HepG2 (cell line): ENCODE measurements at regions not wholly inside any gene's neighbourhood (a gene's known extent, or its start where the extent isn't known, plus 50 kb on each side); places are given as distances from the start of the nearest gene placed in this dataset.
A peak's percentile ranks its signal among the peaks of the same experiment; 100 is the strongest.

Source experiments
- FOXA1 ChIP-seq, 2 experiments: fragments of 450-650 bp in 1 of 2; sonication (generic) in 1 of 2; formaldehyde crosslinking in 1 of 2; IDR thresholded peaks; 2 replicates each; pipeline versions ENCODE4 v1.4.0 to v1.6.1; 2016 to 2020; ENCODE audit warnings: missing genetic modification reagents in 1 of 2
- GABPA ChIP-seq, 2 experiments: IDR thresholded peaks; 2 replicates each; pipeline ENCODE4 v1.6.1; 2011 to 2016; ENCODE audit warnings: low read depth in 2 of 2, low read length in 1 of 2, missing biosample characterization in 1 of 2, missing genetic modification characterization in 1 of 2
- HDAC6 ChIP-seq: fragments of 200-600 bp; sonication (generic); IDR thresholded peaks from 2 replicates; pipeline ENCODE4 v1.7.0; 2017; ENCODE audit warnings: mild to moderate bottlenecking, antibody characterized with exemption, low read length, low read depth
- MATR3 ChIP-seq: sonication (generic); formaldehyde crosslinking; IDR thresholded peaks from 2 replicates; pipeline ENCODE4 v1.4.0; 2020; ENCODE audit warnings: missing genetic modification reagents
- NPAS2 ChIP-seq: sonication (generic); formaldehyde crosslinking; IDR thresholded peaks from 2 replicates; pipeline ENCODE4 v1.8.0; 2022; ENCODE audit warnings: mild to moderate bottlenecking, missing genetic modification reagents, borderline replicate concordance
- PAF1 ChIP-seq: IDR thresholded peaks from 2 replicates; pipeline ENCODE4 v1.6.1; 2016; ENCODE audit warnings: missing genetic modification reagents, missing compliant biosample characterization
- SMAD1 ChIP-seq: sonication (generic); formaldehyde crosslinking; IDR thresholded peaks from 2 replicates; pipeline ENCODE4 v1.4.0; 2020; ENCODE audit warnings: missing genetic modification reagents, low read depth, mild to moderate bottlenecking, borderline replicate concordance
- SMAD3 ChIP-seq: sonication (generic); formaldehyde crosslinking; IDR thresholded peaks from 2 replicates; pipeline ENCODE4 v1.4.0; 2020; ENCODE audit warnings: missing genetic modification reagents
- SP140L ChIP-seq: sonication (generic); formaldehyde crosslinking; IDR thresholded peaks from 2 replicates; pipeline ENCODE4 v1.4.0; 2020; ENCODE audit warnings: missing genetic modification reagents, borderline replicate concordance
- TBP ChIP-seq: sonication (generic); formaldehyde crosslinking; IDR thresholded peaks from 2 replicates; pipeline ENCODE4 v1.5.0; 2020; ENCODE audit warnings: missing genetic modification reagents
- WIZ ChIP-seq: sonication (generic); formaldehyde crosslinking; IDR thresholded peaks from 2 replicates; pipeline ENCODE4 v1.5.1; 2020; ENCODE audit warnings: mild to moderate bottlenecking, missing genetic modification reagents
- ZBTB38 ChIP-seq: sonication (generic); formaldehyde crosslinking; IDR thresholded peaks from 2 replicates; pipeline ENCODE4 v1.5.1; 2020; ENCODE audit warnings: mild to moderate bottlenecking, missing genetic modification reagents
- ZFP90 ChIP-seq: sonication (generic); formaldehyde crosslinking; IDR thresholded peaks from 2 replicates; pipeline ENCODE4 v1.8.0; 2022; ENCODE audit warnings: missing genetic modification reagents, mild to moderate bottlenecking, inconsistent platforms, borderline replicate concordance
- ZNF143 ChIP-seq: sonication (generic); formaldehyde crosslinking; IDR thresholded peaks from 2 replicates; pipeline ENCODE4 v1.4.0; 2020; ENCODE audit warnings: missing genetic modification reagents
- ZNF430 ChIP-seq: sonication (generic); formaldehyde crosslinking; IDR thresholded peaks from 2 replicates; pipeline ENCODE4 v1.9.0; 2021; ENCODE audit warnings: mild to moderate bottlenecking, missing genetic modification reagents
- ZNF543 ChIP-seq: sonication (generic); formaldehyde crosslinking; IDR thresholded peaks from 2 replicates; pipeline ENCODE4 v1.4.0; 2020; ENCODE audit warnings: mild to moderate bottlenecking, missing genetic modification reagents
- TF ChIP-seq, protein P1 (sequence below): sonication (generic); formaldehyde crosslinking; IDR thresholded peaks from 2 replicates; pipeline ENCODE4 v1.4.0; 2020; ENCODE audit warnings: missing genetic modification reagents, borderline replicate concordance
- TF ChIP-seq, protein P2 (sequence below): sonication (generic); formaldehyde crosslinking; IDR thresholded peaks from 2 replicates; pipeline ENCODE4 v1.5.0; 2020; ENCODE audit warnings: mild to moderate bottlenecking, missing genetic modification reagents
- TF ChIP-seq, protein P3 (sequence below): sonication (generic); formaldehyde crosslinking; IDR thresholded peaks from 2 replicates; pipeline ENCODE4 v1.4.0; 2020; ENCODE audit warnings: missing genetic modification reagents
- TF ChIP-seq, protein P4 (sequence below): sonication (generic); formaldehyde crosslinking; IDR thresholded peaks from 2 replicates; pipeline ENCODE4 v1.4.0; 2020; ENCODE audit warnings: missing genetic modification reagents; ENCODE audit errors: not compliant biosample characterization

DNA sequence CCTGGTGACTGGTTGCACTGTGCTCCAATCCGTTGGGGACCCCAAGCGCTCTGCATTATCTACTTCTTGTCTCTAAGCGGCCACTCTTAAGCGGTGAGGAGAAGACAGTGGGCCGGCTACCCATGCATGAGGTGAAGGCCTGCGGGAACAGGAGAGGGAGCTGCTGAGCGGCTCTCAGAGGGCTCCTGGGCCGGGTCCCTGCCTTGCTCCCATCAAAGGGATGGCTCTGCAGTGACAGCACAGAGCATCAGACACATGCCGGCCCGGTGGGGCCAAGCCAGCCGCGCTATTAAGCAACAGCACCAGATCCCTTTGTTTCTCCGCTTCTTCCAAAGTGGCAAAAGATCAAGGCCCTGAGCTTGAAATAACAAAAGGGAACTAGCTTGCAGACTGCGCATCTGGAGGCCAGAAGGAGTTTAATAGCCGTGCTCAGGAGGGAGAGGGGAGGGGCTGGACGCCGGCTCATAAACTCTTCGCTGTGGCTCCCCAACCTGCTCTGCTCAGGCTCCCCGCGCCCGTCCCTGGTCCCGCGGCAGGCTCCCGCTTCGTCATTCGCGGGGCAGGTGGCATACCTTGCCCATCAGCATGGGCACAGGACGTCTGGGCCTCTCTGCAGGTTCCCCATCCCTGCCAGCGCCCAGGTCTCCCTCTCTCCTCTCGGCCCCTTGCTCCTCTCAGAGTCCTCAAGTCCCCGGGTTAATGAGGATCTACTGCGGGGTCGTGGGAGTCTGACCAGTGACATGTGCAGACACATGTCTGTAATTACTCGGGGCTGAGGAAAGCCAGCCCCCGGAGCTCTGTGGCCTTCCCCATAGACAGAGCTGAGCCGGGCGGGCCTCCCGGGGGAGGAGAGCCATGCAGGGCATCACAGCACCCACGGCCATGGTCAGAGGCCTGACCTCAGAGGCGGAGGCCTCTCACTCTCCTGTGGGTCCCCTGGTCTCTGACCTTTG is 96.7 kb downstream of the ASB1 start (continued):
- TF ChIP-seq, protein P1, sequence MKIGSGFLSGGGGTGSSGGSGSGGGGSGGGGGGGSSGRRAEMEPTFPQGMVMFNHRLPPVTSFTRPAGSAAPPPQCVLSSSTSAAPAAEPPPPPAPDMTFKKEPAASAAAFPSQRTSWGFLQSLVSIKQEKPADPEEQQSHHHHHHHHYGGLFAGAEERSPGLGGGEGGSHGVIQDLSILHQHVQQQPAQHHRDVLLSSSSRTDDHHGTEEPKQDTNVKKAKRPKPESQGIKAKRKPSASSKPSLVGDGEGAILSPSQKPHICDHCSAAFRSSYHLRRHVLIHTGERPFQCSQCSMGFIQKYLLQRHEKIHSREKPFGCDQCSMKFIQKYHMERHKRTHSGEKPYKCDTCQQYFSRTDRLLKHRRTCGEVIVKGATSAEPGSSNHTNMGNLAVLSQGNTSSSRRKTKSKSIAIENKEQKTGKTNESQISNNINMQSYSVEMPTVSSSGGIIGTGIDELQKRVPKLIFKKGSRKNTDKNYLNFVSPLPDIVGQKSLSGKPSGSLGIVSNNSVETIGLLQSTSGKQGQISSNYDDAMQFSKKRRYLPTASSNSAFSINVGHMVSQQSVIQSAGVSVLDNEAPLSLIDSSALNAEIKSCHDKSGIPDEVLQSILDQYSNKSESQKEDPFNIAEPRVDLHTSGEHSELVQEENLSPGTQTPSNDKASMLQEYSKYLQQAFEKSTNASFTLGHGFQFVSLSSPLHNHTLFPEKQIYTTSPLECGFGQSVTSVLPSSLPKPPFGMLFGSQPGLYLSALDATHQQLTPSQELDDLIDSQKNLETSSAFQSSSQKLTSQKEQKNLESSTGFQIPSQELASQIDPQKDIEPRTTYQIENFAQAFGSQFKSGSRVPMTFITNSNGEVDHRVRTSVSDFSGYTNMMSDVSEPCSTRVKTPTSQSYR (CRISPR knock-in tag) = no peak; the same call in 1 of the 2 replicates
- TF ChIP-seq, protein P2, sequence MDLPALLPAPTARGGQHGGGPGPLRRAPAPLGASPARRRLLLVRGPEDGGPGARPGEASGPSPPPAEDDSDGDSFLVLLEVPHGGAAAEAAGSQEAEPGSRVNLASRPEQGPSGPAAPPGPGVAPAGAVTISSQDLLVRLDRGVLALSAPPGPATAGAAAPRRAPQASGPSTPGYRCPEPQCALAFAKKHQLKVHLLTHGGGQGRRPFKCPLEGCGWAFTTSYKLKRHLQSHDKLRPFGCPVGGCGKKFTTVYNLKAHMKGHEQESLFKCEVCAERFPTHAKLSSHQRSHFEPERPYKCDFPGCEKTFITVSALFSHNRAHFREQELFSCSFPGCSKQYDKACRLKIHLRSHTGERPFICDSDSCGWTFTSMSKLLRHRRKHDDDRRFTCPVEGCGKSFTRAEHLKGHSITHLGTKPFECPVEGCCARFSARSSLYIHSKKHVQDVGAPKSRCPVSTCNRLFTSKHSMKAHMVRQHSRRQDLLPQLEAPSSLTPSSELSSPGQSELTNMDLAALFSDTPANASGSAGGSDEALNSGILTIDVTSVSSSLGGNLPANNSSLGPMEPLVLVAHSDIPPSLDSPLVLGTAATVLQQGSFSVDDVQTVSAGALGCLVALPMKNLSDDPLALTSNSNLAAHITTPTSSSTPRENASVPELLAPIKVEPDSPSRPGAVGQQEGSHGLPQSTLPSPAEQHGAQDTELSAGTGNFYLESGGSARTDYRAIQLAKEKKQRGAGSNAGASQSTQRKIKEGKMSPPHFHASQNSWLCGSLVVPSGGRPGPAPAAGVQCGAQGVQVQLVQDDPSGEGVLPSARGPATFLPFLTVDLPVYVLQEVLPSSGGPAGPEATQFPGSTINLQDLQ = no peak
- TF ChIP-seq FOXA1 (IDR thresholded peaks at IDR 0.05) (no peak), FOXA1 (CRISPR knock-in tag; IDR thresholded peaks at IDR 0.05) (no peak; the same call in 1 of the 2 replicates), ZFP90 (CRISPR knock-in tag) (0 out of 2 replicates have a peak, but pooled peaks have one; percentile 29), ZNF430 (CRISPR knock-in tag) (no peak), WIZ (no peak), SP140L (CRISPR knock-in tag) (no peak), PAF1 (CRISPR knock-in tag) (no peak), GABPA (IDR thresholded peaks at IDR 0.05; ENCODE audit: low read depth, low read length) (no peak), GABPA (CRISPR knock-in tag; IDR thresholded peaks at IDR 0.05; ENCODE audit: low read depth) (no peak), SMAD3 (CRISPR knock-in tag) (peak; percentile 70; the same call in 1 of the 2 replicates), NPAS2 (CRISPR knock-in tag) (no peak), HDAC6 (no peak), SMAD1 (no peak), TBP (CRISPR knock-in tag) (no peak), MATR3 (no peak), ZNF143 (CRISPR knock-in tag) (no peak), ZBTB38 (CRISPR knock-in tag) (peak; percentile 49; the same call in 1 of the 2 replicates), ZNF543 (CRISPR knock-in tag) (no peak)
- TF ChIP-seq, protein P3, sequence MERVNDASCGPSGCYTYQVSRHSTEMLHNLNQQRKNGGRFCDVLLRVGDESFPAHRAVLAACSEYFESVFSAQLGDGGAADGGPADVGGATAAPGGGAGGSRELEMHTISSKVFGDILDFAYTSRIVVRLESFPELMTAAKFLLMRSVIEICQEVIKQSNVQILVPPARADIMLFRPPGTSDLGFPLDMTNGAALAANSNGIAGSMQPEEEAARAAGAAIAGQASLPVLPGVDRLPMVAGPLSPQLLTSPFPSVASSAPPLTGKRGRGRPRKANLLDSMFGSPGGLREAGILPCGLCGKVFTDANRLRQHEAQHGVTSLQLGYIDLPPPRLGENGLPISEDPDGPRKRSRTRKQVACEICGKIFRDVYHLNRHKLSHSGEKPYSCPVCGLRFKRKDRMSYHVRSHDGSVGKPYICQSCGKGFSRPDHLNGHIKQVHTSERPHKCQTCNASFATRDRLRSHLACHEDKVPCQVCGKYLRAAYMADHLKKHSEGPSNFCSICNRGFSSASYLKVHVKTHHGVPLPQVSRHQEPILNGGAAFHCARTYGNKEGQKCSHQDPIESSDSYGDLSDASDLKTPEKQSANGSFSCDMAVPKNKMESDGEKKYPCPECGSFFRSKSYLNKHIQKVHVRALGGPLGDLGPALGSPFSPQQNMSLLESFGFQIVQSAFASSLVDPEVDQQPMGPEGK = peak; percentile 47
- TF ChIP-seq, protein P4, sequence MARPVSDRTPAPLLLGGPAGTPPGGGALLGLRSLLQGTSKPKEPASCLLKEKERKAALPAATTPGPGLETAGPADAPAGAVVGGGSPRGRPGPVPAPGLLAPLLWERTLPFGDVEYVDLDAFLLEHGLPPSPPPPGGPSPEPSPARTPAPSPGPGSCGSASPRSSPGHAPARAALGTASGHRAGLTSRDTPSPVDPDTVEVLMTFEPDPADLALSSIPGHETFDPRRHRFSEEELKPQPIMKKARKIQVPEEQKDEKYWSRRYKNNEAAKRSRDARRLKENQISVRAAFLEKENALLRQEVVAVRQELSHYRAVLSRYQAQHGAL (CRISPR knock-in tag) = no peak
